LNCaP clone FGC (cell line): ENCODE measurements at regions not wholly inside any gene's neighbourhood (a gene's known extent, or its start where the extent isn't known, plus 50 kb on each side); places are given as distances from the start of the nearest gene placed in this dataset.

ENCODE experiments used
- DNase-seq: peaks from one replicate; pipeline ENCODE4 v3.0.0-alpha.2; 2011; ENCODE audit warnings: low read depth
- H3K4me3 ChIP-seq: 2 replicates; pipeline ENCODE4 v1.5.1; 2011; ENCODE audit warnings: mild to moderate bottlenecking, low read depth, low read length, control low read depth
- TF ChIP-seq, protein P1 (sequence below): IDR thresholded peaks from 2 replicates; pipeline ENCODE4 v1.5.1; 2012; ENCODE audit warnings: mild to moderate bottlenecking; ENCODE audit not compliant: control insufficient read depth, insufficient read depth; ENCODE audit errors: extremely low read depth

DNA sequence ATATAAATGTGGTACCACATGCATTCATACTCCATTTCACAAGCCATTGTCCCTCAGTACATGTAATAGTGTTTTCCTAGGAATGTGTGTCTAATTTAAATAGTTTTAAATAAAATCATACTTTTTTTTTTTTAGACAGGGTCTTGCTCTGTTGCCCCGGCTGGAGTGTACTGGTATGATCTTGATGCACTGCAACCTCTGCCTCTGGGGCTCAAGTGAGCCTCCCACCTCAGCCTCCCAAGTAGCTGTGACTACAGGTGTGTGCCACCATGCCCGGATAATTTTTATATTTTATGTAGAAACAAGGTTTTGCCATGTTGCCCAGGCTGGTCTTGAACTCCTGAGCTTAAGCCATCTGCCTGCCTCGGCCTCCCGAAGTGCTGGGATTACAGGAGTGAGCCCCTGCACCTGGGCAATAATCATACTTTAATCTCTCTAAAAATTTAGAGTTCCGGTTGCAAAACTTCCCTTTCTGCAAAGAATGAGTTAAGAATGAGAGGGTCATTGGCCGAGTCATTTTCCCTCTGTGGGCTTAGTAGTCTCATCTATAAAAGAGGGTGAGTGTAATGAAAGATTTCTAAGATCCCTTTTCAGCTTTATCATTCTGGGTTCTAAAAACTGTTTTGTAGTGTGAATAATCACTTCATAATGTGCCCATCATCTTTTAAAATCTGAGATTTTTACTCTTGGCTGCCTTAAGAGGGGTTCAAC is 116.0 kb upstream of the PELI1 start:
- no peak overlapping the region for H3K4me3 ChIP-seq
- TF ChIP-seq, protein P1, sequence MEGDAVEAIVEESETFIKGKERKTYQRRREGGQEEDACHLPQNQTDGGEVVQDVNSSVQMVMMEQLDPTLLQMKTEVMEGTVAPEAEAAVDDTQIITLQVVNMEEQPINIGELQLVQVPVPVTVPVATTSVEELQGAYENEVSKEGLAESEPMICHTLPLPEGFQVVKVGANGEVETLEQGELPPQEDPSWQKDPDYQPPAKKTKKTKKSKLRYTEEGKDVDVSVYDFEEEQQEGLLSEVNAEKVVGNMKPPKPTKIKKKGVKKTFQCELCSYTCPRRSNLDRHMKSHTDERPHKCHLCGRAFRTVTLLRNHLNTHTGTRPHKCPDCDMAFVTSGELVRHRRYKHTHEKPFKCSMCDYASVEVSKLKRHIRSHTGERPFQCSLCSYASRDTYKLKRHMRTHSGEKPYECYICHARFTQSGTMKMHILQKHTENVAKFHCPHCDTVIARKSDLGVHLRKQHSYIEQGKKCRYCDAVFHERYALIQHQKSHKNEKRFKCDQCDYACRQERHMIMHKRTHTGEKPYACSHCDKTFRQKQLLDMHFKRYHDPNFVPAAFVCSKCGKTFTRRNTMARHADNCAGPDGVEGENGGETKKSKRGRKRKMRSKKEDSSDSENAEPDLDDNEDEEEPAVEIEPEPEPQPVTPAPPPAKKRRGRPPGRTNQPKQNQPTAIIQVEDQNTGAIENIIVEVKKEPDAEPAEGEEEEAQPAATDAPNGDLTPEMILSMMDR, result no peak
- DNase-seq, result no peak

DNA sequence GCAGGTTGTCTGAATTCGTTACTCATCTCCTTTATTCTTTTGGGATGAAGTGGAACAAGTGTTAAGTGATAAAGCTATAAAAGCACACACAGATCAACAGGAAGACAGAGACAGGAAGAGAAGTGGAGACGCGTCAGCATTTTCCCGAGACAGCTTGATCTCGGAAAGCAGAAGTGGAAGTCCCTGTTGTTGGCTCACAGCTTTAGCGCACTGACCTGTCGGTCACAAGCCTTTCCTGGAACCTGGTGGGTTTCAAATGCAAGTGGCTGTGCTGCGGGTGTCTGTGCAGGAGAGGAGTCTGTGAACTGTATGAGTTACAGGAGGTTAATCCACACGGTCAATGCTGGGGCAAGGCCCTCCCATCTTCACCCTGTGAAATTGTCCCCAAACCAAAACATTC is 116.6 kb upstream of the PELI1 start:
- no peak overlapping the region for H3K4me3 ChIP-seq
- no peak for DNase-seq
- TF ChIP-seq, protein P1, result no peak

DNA sequence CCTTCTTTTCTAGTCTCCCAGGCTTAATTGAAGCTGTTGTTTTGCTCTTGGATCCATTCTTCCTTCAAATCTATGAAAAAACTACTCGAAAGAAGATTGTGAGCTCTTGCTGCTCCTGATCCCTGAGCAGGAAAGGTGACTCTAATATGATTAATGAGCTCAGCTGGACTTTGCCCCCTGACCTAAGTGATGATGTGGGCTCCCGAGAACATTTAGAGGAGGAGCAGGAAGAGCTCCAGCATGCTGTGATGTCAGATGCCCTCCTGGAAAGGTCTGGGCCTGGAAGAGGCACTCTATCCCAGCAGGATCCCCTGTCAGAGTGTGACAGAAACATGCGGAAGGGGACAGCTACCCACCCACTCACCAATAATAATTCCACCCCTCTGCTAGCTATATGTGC is 117.9 kb upstream of the PELI1 start:
- no peak overlapping the region for H3K4me3 ChIP-seq
- DNase-seq, result no peak
- TF ChIP-seq, protein P1, result no peak

DNA sequence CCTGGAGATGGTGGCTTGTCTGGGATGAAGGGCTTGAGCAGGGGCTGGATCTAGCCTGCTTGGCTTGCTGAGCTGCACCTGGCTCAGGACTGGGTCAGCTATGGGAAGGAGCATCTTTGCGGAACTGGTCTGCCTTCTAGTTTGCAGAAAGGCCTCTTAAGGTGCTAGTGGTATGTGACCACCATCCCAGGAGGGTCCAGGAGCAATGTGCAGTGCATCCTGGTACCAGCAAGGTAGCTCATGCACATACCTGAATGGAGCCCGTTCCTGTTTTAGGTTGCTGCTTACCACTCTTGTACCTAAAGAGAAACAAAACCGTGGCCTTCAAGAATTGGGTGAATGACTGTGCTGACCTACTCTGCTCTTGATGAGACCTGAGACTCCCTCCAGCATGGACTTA is 118.6 kb upstream of the PELI1 start:
- TF ChIP-seq, protein P1, result no peak
- no peak for DNase-seq
- no peak overlapping the region for H3K4me3 ChIP-seq

DNA sequence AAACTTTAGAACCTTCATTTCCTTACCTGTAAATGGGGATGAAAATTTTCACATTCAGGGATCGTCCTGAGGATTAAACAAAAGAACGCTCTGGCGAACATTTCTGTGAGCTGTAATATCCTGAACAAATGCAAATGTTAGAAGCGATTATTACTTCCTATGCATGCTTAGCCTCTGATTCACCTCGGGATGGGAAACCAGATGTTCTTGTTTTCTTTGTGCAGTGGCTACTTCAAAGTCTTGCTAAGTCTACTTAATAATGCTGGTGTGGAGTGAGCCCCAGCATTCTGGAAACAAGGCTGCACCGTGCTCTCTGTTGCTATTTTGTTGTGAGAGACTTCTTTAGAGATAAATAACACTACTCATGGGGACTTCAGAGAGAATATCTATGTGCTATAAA is 119.1 kb upstream of the PELI1 start:
- no peak for DNase-seq
- H3K4me3 ChIP-seq, result no peak overlapping the region

DNA sequence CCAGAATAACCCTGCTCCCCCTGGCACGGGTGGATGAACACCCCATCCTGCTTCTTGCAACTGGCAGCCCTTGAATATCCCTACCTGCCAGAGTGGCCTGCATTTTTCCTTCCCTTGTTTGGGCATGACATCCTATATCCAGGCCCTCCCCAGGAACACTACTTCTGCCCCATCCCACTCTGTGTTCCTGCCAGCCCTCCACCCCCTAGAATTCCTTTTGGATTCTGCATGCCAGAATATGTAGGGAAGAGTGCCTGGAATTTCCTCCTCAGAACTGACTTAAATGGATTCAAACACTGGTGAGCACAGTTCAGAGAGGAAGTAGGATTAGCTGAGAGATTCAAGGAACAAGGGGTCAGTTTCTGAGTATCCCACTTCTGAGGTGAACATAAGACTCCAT is 123.5 kb upstream of the PELI1 start:
- H3K4me3 ChIP-seq, result no peak overlapping the region
- DNase-seq, result no peak
- TF ChIP-seq, protein P1, result no peak

More for the DNA sequence above, 119.1 kb upstream of the PELI1 start:
- TF ChIP-seq, protein P1, result no peak
